H1 (cell line): ENCODE measurements at regions not wholly inside any gene's neighbourhood (a gene's known extent, or its start where the extent isn't known, plus 50 kb on each side); places are given as distances from the start of the nearest gene placed in this dataset.
"Not testable (repeated sequence)": the region's sequence is repeated elsewhere in the genome, so short reads cannot be mapped to it uniquely, and the experiment has no call there.

Experiments used
- CTCF ChIA-PET: fragments of 300-600 bp; sonication (Branson Sonifier 250); formaldehyde crosslinking; loops from one replicate; lab custom pipeline; 2021; ENCODE audit not compliant: partially characterized antibody; lab: Charles Lee
- POLR2A ChIA-PET: fragments of 300-600 bp; sonication (Branson Sonifier 250); formaldehyde crosslinking; loops from one replicate; lab custom pipeline; 2021; ENCODE audit warnings: inconsistent platforms; ENCODE audit not compliant: partially characterized antibody; lab: Charles Lee
- DNase-seq, 2 experiments: peaks; one replicate each; pipeline versions ENCODE4 v3.0.0 to v3.0.0-alpha.2; 2010 to 2022; ENCODE audit warnings: low spot score in 2 of 2, low read depth in 1 of 2, mixed read lengths in 1 of 2
- FAIRE-seq: peaks from 2 replicates; lab custom pipeline; 2011; peaks lifted over from hg19 to GRCh38; lab: Jason Lieb, UNC
- H2AFZ ChIP-seq: 2 replicates; pipeline ENCODE4 v1.8.1; 2012; ENCODE audit warnings: low read length, inconsistent platforms
- H2AK5ac ChIP-seq: 2 replicates; pipeline ENCODE4 v1.6.1; 2013; ENCODE audit warnings: low read depth, low read length
- H2BK120ac ChIP-seq: replicated peaks from 2 replicates; pipeline ENCODE3; 2013; ENCODE audit warnings: low read depth, low read length, inconsistent platforms
- H2BK12ac ChIP-seq: 2 replicates; pipeline ENCODE4 v1.6.1; 2013; ENCODE audit warnings: low read depth, low read length
- H2BK15ac ChIP-seq: 2 replicates; pipeline ENCODE4 v1.6.1; 2013; ENCODE audit warnings: low read length
- H2BK20ac ChIP-seq: 2 replicates; pipeline ENCODE4 v1.6.1; 2013; ENCODE audit warnings: low read length
- H2BK5ac ChIP-seq: 2 replicates; pipeline ENCODE4 v1.6.1; 2013; ENCODE audit warnings: low read depth, low read length
- H3K14ac ChIP-seq: 2 replicates; pipeline ENCODE4 v1.6.1; 2013; ENCODE audit warnings: inconsistent platforms; ENCODE audit not compliant: insufficient read length
- H3K18ac ChIP-seq: 2 replicates; pipeline ENCODE4 v1.6.1; 2013; ENCODE audit warnings: low read length; ENCODE audit errors: extremely low read depth
- H3K23ac ChIP-seq: 2 replicates; pipeline ENCODE4 v1.6.1; 2013; ENCODE audit warnings: inconsistent platforms; ENCODE audit not compliant: insufficient read length
- H3K23me2 ChIP-seq: 2 replicates; pipeline ENCODE4 v1.6.1; 2013; ENCODE audit warnings: low read depth, low read length
- H3K27ac ChIP-seq: 2 replicates; pipeline ENCODE4 v1.6.1; 2011; ENCODE audit warnings: low read depth, low read length, inconsistent platforms
- H3K27me3 ChIP-seq, 4 experiments: replicated peaks in 1 of 4; 1 replicate in 1 of 4; 2 replicates in 3 of 4; pipeline versions ENCODE4 v1.6.1 to v1.8.1; 2011 to 2013; ENCODE audit warnings: low read length in 3 of 4, mild to moderate bottlenecking in 3 of 4, inconsistent platforms in 2 of 4, mixed read lengths in 2 of 4, moderate library complexity in 1 of 4; ENCODE audit not compliant: control insufficient read depth in 3 of 4, insufficient read depth in 3 of 4; ENCODE audit errors: extremely low read depth in 1 of 4
- H3K36me3 ChIP-seq, 4 experiments: 2 replicates each; pipeline versions ENCODE4 v1.6.1 to v1.8.1; 2011 to 2013; ENCODE audit warnings: mild to moderate bottlenecking in 4 of 4, low read length in 3 of 4, moderate library complexity in 2 of 4, control low read depth in 1 of 4, inconsistent platforms in 1 of 4; ENCODE audit not compliant: insufficient read depth in 4 of 4, control insufficient read depth in 2 of 4
- H3K4ac ChIP-seq: replicated peaks from 2 replicates; pipeline ENCODE3; 2013; ENCODE audit warnings: low read length, low read depth, mixed read lengths, inconsistent platforms; ENCODE audit not compliant: insufficient read length
- H3K4me1 ChIP-seq, 4 experiments: replicated peaks in 1 of 4; 1 replicate in 1 of 4; 2 replicates in 3 of 4; pipeline versions ENCODE4 v1.6.1 to v1.8.1; 2011 to 2013; ENCODE audit warnings: low read length in 3 of 4, inconsistent platforms in 2 of 4, mixed read lengths in 1 of 4; ENCODE audit not compliant: insufficient read depth in 4 of 4, control insufficient read depth in 3 of 4
- H3K4me2 ChIP-seq, 2 experiments: 2 replicates each; pipeline versions ENCODE4 v1.6.1 to v1.8.1; 2011 to 2013; ENCODE audit warnings: low read depth in 2 of 2, low read length in 2 of 2, control low read depth in 1 of 2, inconsistent platforms in 1 of 2, mild to moderate bottlenecking in 1 of 2; ENCODE audit not compliant: insufficient read depth in 1 of 2
- H3K4me3 ChIP-seq, 4 experiments: fragments of 200-600, 300-600 bp in 1 of 4; sonication (generic), shearing (Covaris generic), sonication (Bioruptor Twin) in 1 of 4; 2 replicates each; pipeline versions ENCODE4 v1.5.1 to v1.8.1; 2011 to 2016; ENCODE audit warnings: low read length in 4 of 4, low read depth in 3 of 4, control low read depth in 2 of 4, inconsistent platforms in 2 of 4, mild to moderate bottlenecking in 2 of 4, mixed read lengths in 1 of 4, moderate library complexity in 1 of 4; ENCODE audit not compliant: insufficient read depth in 2 of 4; ENCODE audit errors: extremely low read depth in 1 of 4
- H3K56ac ChIP-seq: replicated peaks from 2 replicates; pipeline ENCODE3; 2013; ENCODE audit warnings: low read depth, mild to moderate bottlenecking, mixed read lengths, low read length, inconsistent platforms; ENCODE audit not compliant: insufficient read length
- H3K79me1 ChIP-seq: 2 replicates; pipeline ENCODE4 v1.6.1; 2013; ENCODE audit warnings: low read depth, low read length, control low read depth
- H3K79me2 ChIP-seq, 2 experiments: 2 replicates each; pipeline versions ENCODE4 v1.6.1 to v1.8.1; 2012 to 2013; ENCODE audit warnings: low read length in 2 of 2, mild to moderate bottlenecking in 2 of 2, inconsistent platforms in 1 of 2; ENCODE audit not compliant: insufficient read depth in 2 of 2, control insufficient read depth in 1 of 2
- H3K9ac ChIP-seq, 4 experiments: replicated peaks in 1 of 4; 1 replicate in 1 of 4; 2 replicates in 3 of 4; pipeline versions ENCODE4 v1.6.1 to v1.8.1; 2011 to 2013; ENCODE audit warnings: low read depth in 3 of 4, low read length in 3 of 4, control low read depth in 2 of 4, mild to moderate bottlenecking in 2 of 4, moderate library complexity in 2 of 4, inconsistent platforms in 1 of 4; ENCODE audit errors: extremely low read depth in 1 of 4
- H3K9me3 ChIP-seq, 2 experiments: 2 replicates each; pipeline versions ENCODE4 v1.6.1 to v1.8.1; 2012 to 2013; ENCODE audit warnings: mild to moderate bottlenecking in 2 of 2, moderate library complexity in 2 of 2, control low read depth in 1 of 2, inconsistent platforms in 1 of 2, low read depth in 1 of 2, low read length in 1 of 2, mixed read lengths in 1 of 2; ENCODE audit not compliant: insufficient read depth in 2 of 2
- H4K20me1 ChIP-seq, 2 experiments: replicated peaks in 1 of 2; 2 replicates each; pipeline versions ENCODE3 to v1.8.1; 2011 to 2013; ENCODE audit warnings: inconsistent platforms in 2 of 2, low read length in 2 of 2, mild to moderate bottlenecking in 1 of 2; ENCODE audit not compliant: insufficient read depth in 2 of 2, control insufficient read depth in 1 of 2
- H4K5ac ChIP-seq: 2 replicates; pipeline ENCODE4 v1.6.1; 2013; ENCODE audit warnings: low read length, low read depth, mixed read lengths, inconsistent platforms; ENCODE audit not compliant: insufficient read length
- H4K8ac ChIP-seq: 2 replicates; pipeline ENCODE4 v1.8.0; 2013; ENCODE audit warnings: mild to moderate bottlenecking, moderate library complexity, low read length, inconsistent platforms; ENCODE audit not compliant: insufficient read depth; ENCODE audit errors: extremely low read depth
- H4K91ac ChIP-seq: replicated peaks from 2 replicates; pipeline ENCODE3; 2013; ENCODE audit warnings: low read length, mixed read lengths, inconsistent platforms; ENCODE audit not compliant: insufficient read length
- WGBS, 2 experiments: shearing (Covaris generic) in 1 of 2; methylation state at CpG; one replicate each; pipeline versions ENCODE4 v1.1.6 to v1.1.7; 2013 to 2015; ENCODE audit warnings: low lambda C conversion rate in 2 of 2, mixed read lengths in 2 of 2, inconsistent platforms in 1 of 2, low coverage in 1 of 2, missing lambda C conversion rate in 1 of 2; ENCODE audit not compliant: insufficient replicate concordance in 2 of 2, insufficient coverage in 1 of 2, insufficient read length in 1 of 2; ENCODE audit errors: extremely low coverage in 1 of 2, missing lambda C conversion rate in 1 of 2; 5-methylcytosine and 5-hydroxymethylcytosine counted together

- H3K36me3 ChIP-seq, H4K91ac ChIP-seq, H4K5ac ChIP-seq, POLR2A ChIA-PET, H2BK5ac ChIP-seq, H3K4me2 ChIP-seq, FAIRE-seq, H2BK20ac ChIP-seq, H2BK12ac ChIP-seq, H3K56ac ChIP-seq, H4K8ac ChIP-seq, H3K14ac ChIP-seq, H3K9ac ChIP-seq, H3K79me2 ChIP-seq, H3K4me3 ChIP-seq, H3K4ac ChIP-seq, H3K27ac ChIP-seq, H2BK15ac ChIP-seq, H3K23ac ChIP-seq, CTCF ChIA-PET, H3K27me3 ChIP-seq, DNase-seq, H3K18ac ChIP-seq, H4K20me1 ChIP-seq, H3K79me1 ChIP-seq, H3K4me1 ChIP-seq, H2AFZ ChIP-seq, H3K23me2 ChIP-seq, H2AK5ac ChIP-seq, H3K9me3 ChIP-seq, H2BK120ac ChIP-seq: not testable (repeated sequence)
- WGBS, 2 experiments = 73% methylated on average over 8 of the region's 10 CpGs; no CpG with 5 or more reads in 1 of the 2 experiments
These were observed 372.3 kb downstream of the CNTN6 start for GRCh38 chr3:1465091-1465490.
